ENCODE measurements at regions not wholly inside any gene's neighbourhood (a gene's known extent, or its start where the extent isn't known, plus 50 kb on each side); places are given as distances from the start of the nearest gene placed in this dataset.
"Not testable (repeated sequence)": the region's sequence is repeated elsewhere in the genome, so short reads cannot be mapped to it uniquely, and the experiment has no call there.

DNA sequence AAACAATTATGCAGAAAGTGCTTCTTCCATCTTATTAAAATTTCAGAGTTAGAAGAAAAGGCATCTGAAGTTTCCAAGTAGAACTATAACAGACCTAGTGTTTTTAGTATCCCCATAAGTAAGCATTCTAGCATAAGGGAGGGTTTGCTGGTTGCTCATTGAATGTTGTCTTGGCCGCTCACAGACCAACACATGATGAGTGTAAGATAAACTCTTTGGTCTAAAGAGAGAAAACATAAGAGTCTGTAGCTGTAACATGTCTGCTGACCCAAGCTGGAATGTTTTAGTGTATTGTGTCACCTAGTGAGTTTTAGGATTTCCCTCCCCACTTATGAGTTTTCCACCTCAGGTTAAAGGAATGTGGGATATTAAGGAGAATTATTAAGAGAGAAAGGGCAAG lies 94.5 kb upstream of the SPATA31A3 start:
- intact Hi-C loops (cut with micrococcal nuclease; ENCODE audit: unreplicated experiment); H4K20me1 ChIP-seq (ENCODE audit: insufficient read depth, low read length): not testable (repeated sequence)
- 60% methylated on average over 1 of the region's 1 CpG for WGBS (ENCODE audit: low lambda C conversion rate)

DNA sequence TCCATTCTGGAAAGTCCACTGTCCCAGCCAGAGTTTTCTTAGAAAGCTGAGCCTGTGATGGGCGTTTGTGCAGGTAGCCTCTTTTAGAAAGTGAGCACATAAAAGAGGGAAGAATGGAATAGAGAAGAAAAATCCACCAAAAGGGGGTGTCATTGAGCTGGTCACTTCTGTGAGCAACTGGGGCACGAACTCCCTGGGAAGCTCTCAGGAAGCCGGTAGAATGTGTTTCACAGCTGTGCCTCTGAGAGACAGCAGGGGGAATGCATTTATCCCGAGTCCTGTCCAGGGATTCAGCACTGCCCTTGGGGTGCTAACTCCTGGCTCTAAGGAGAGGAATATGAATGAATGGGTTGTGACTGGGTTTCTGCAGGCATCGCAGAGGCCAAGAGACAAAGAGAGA lies 73.8 kb upstream of the SPATA31A3 start:
- BruUV-seq (replicated peaks); FAIRE-seq; H3K4me2 ChIP-seq (ENCODE audit: low read depth, low read length); POLR2A ChIA-PET; H3K9me3 ChIP-seq (ENCODE audit: low read length); H3K4me3 ChIP-seq (replicated peaks in 1 of 3; ENCODE audit: insufficient read depth in 1 of 3, low read depth in 2 of 3, low read length in 3 of 3); H3K9ac ChIP-seq (ENCODE audit: insufficient read depth, low read depth, low read length); H3K27me3 ChIP-seq (ENCODE audit: control insufficient read depth in 1 of 2, insufficient read depth in 2 of 2, low read length in 2 of 2); H2AFZ ChIP-seq (ENCODE audit: low read length); H3K4me1 ChIP-seq (ENCODE audit: insufficient read depth, low read length); H3K79me2 ChIP-seq (ENCODE audit: insufficient read depth, low read length); intact Hi-C loops (cut with micrococcal nuclease; ENCODE audit: unreplicated experiment); H3K36me3 ChIP-seq (replicated peaks in 1 of 2; ENCODE audit: control insufficient read depth in 1 of 2, insufficient read depth in 2 of 2, low read length in 2 of 2); in situ Hi-C loops (cut with HindIII; ENCODE audit: extremely low pct_ligation_motif_present, low pct_unique_long_range_greater_than_20kb); H4K20me1 ChIP-seq (ENCODE audit: insufficient read depth, low read length); CTCF ChIA-PET (ENCODE audit: low intra/inter-chr PET ratio, low total read pairs); H3K27ac ChIP-seq (ENCODE audit: extremely low read length, insufficient read depth, low read length): not testable (repeated sequence)
- TF ChIP-seq STAG1 (CRISPR knock-in tag; IDR thresholded peaks at IDR 0.05) (peak; percentile 34; the same call in 1 of the 2 replicates), ZNF264 (CRISPR knock-in tag; IDR thresholded peaks at IDR 0.05) (peak; percentile 31; the same call in 1 of the 2 replicates)
- DNase-seq (ENCODE audit: low spot score) (peak; percentile 0), ATAC-seq (peak; percentile 63)
- 51% methylated on average over 5 of the region's 5 CpGs for WGBS (ENCODE audit: low lambda C conversion rate)

More for the DNA sequence above, 94.5 kb upstream of the SPATA31A3 start:
- H3K9me3 ChIP-seq (ENCODE audit: low read length); H3K27ac ChIP-seq (ENCODE audit: extremely low read length, insufficient read depth, low read length); ATAC-seq; H3K36me3 ChIP-seq (replicated peaks in 1 of 2; ENCODE audit: control insufficient read depth in 1 of 2, insufficient read depth in 2 of 2, low read length in 2 of 2); H3K4me2 ChIP-seq (ENCODE audit: low read depth, low read length); H2AFZ ChIP-seq (ENCODE audit: low read length); in situ Hi-C loops (cut with HindIII; ENCODE audit: extremely low pct_ligation_motif_present, low pct_unique_long_range_greater_than_20kb); POLR2A ChIA-PET; DNase-seq (ENCODE audit: low spot score); H3K27me3 ChIP-seq (ENCODE audit: control insufficient read depth in 1 of 2, insufficient read depth in 2 of 2, low read length in 2 of 2); H3K4me1 ChIP-seq (ENCODE audit: insufficient read depth, low read length); H3K79me2 ChIP-seq (ENCODE audit: insufficient read depth, low read length); H3K4me3 ChIP-seq (replicated peaks in 1 of 3; ENCODE audit: insufficient read depth in 1 of 3, low read depth in 2 of 3, low read length in 3 of 3); FAIRE-seq; CTCF ChIA-PET (ENCODE audit: low intra/inter-chr PET ratio, low total read pairs); BruUV-seq (replicated peaks); H3K9ac ChIP-seq (ENCODE audit: insufficient read depth, low read depth, low read length): not testable (repeated sequence)
